Dermis microvascular lymphatic vessel endothelial cell (primary cell): ENCODE measurements at regions not wholly inside any gene's neighbourhood (a gene's known extent, or its start where the extent isn't known, plus 50 kb on each side); places are given as distances from the start of the nearest gene placed in this dataset.
"Not testable (repeated sequence)": the region's sequence is repeated elsewhere in the genome, so short reads cannot be mapped to it uniquely, and the experiment has no call there.

Experiments used
- DNase-seq, 2 donors: peaks; one replicate each; pipeline versions ENCODE4 v3.0.0 to v3.0.0-alpha.2; 2010; ENCODE audit warnings: low read depth in 2 of 2

DNA sequence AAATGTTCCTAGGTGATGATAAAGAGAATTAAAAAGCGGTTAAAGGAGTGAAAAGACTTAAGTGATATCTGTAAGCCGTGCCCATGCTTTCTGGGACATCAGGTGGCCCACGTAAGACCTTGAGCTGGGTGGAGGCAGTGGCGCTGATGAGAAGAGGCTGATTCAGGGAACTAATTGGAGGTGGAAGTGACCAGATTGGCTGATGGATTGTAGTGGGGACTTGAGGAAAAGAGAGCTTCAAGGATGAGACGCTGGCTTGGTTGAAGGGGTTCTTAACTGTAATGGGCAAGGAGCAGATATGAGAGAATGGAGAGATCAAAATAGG, 69.1 kb upstream of the EP300 start:
- DNase-seq: no peak

DNA sequence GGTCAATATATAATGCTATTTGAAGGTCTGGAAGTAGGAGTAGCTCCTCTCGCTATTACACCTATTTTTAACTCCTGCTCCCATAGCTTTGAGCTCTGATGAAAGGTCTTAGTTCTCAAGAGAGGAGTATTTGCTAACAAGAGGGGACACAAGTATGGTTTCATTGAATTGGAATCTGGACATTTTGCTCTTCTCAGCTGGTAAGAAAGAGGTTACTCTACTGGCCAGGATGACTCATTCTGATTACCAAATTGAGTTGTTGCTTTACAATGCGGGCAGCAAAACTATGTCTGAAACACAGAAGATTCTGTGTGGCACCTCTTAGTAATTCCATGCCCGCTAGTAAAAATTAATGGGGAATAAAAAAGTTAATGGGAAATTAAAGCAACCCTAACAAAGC, 63.6 kb upstream of the EP300 start:
- peak in 1 of 2 donors; percentile 2 for DNase-seq

GRCh38 chr22:41030891-41031290, 61.5 kb upstream of the EP300 start:
- DNase-seq: no peak

- no peak for DNase-seq
These were observed 57.7 kb upstream of the EP300 start for GRCh38 chr22:41034706-41035105.

- DNase-seq: no peak
These were observed 55.5 kb upstream of the EP300 start for GRCh38 chr22:41036924-41037323.

DNA sequence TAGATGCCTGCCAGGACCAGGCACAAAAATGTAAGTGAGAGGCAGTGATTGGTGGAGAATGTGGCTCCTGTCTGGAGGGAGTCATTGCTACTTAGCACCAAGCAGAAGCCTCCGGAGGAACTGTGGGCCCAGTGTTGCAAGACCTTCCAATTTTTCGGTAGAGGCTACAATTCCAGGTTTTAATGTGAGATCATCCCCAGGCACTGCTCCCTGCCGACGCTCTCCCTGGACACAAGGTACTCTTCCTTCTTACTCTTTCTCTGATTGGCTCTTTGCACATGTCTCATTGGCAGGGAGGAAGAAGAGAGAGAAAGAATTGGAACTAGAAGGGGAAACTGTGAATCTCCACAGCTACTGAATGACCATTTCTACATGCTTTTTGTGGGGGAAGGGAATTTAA, 53.7 kb upstream of the EP300 start:
- DNase-seq: no peak

GRCh38 chr22:41039641-41040040, 52.8 kb upstream of the EP300 start:
- not testable (repeated sequence) for DNase-seq

DNA sequence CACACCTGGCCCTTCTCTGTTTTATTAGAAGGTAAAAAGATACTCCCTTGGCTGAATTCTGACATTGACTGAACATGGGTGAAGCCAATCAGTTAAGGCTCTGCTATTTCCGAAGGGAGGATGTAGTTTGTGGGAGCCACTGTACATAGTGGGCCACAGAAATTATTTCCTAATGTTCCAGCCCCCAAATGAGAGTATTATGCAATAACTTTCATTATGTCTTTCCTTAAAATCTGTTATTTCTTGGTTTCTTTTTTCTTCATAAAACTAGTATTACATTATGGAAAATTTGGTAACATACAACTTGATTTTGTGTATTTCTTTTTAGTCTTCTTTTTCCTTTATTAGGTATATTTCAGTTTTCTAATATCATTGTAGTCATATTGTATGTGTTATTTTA, 51.9 kb upstream of the EP300 start:
- no peak for DNase-seq

- no peak for DNase-seq
These were observed 50.9 kb upstream of the EP300 start for GRCh38 chr22:41041532-41041931.
